SKM-1 treated with dmso at 0.1 percent for 144 hours (cell line): ENCODE measurements at regions not wholly inside any gene's neighbourhood (a gene's known extent, or its start where the extent isn't known, plus 50 kb on each side); places are given as distances from the start of the nearest gene placed in this dataset.

Source experiments
- DNase-seq: peaks from one replicate; lab custom pipeline; 2025; ENCODE audit not compliant: unreplicated experiment; lab: John Stamatoyannopoulos, UW

- no peak for DNase-seq
Observed at GRCh38 chr13:105956921-105957320, 578.5 kb downstream of the EFNB2 start.

GRCh38 chr13:105952973-105953290 lies 582.5 kb downstream of the EFNB2 start:
- no peak for DNase-seq

- no peak for DNase-seq
Observed at GRCh38 chr13:105952233-105952972, 583.1 kb downstream of the EFNB2 start.

- no peak for DNase-seq
Observed at GRCh38 chr13:105948143-105948542, 587.3 kb downstream of the EFNB2 start.

GRCh38 chr13:105940882-105941281 lies 594.6 kb downstream of the EFNB2 start:
- no peak for DNase-seq

GRCh38 chr13:105937451-105937850 lies 598.0 kb downstream of the EFNB2 start:
- DNase-seq = no peak

- DNase-seq = no peak
Observed at GRCh38 chr13:105936816-105937215, 598.6 kb downstream of the EFNB2 start.

- no peak for DNase-seq
Observed at GRCh38 chr13:105929505-105929904, 606.0 kb downstream of the EFNB2 start.

GRCh38 chr13:105928901-105929300 lies 606.6 kb downstream of the EFNB2 start:
- DNase-seq = no peak

GRCh38 chr13:105928048-105928447 lies 607.4 kb downstream of the EFNB2 start:
- DNase-seq = no peak

GRCh38 chr13:105925496-105925895 lies 610.0 kb downstream of the EFNB2 start:
- DNase-seq = peak; percentile 12

- DNase-seq = no peak
Observed at GRCh38 chr13:105921711-105922110, 613.8 kb downstream of the EFNB2 start.

GRCh38 chr13:105920370-105920769 lies 615.1 kb downstream of the EFNB2 start:
- peak; percentile 77 for DNase-seq

GRCh38 chr13:105918842-105919741 lies 616.4 kb downstream of the EFNB2 start:
- DNase-seq = no peak

- DNase-seq = no peak
Observed at GRCh38 chr13:105915146-105915850, 620.2 kb downstream of the EFNB2 start.

- no peak for DNase-seq
Observed at GRCh38 chr13:105914291-105915036, 621.0 kb downstream of the EFNB2 start.

GRCh38 chr13:105908586-105908985 lies 626.9 kb downstream of the EFNB2 start:
- no peak for DNase-seq

- no peak for DNase-seq
Observed at GRCh38 chr13:105907319-105908019, 628.0 kb downstream of the EFNB2 start.

- no peak for DNase-seq
Observed at GRCh38 chr13:105906746-105907145, 628.7 kb downstream of the EFNB2 start.

- DNase-seq = no peak
Observed at GRCh38 chr13:105904034-105904742, 631.3 kb downstream of the EFNB2 start.
